GM23338 (cell line): ENCODE measurements at regions not wholly inside any gene's neighbourhood (a gene's known extent, or its start where the extent isn't known, plus 50 kb on each side); places are given as distances from the start of the nearest gene placed in this dataset.

ENCODE experiments used
- ATAC-seq: fragments of 200-7000 bp; cut with Tn5 transposase; 3 replicates; pipeline ENCODE4 v1.9.1; 2020
- DNase-seq: peaks from one replicate; pipeline ENCODE4 v3.0.0-alpha.2; 2015; ENCODE audit warnings: low spot score
- H2AFZ ChIP-seq: fragments of 200-600 bp; sonication (generic); 2 replicates; pipeline ENCODE4 v1.8.0; 2016; ENCODE audit warnings: antibody characterized with exemption, mild to moderate bottlenecking, moderate library complexity
- H3F3A ChIP-seq: fragments of 200-600 bp; sonication (generic); replicated peaks from 2 replicates; pipeline ENCODE4 v1.8.0; 2017; ENCODE audit warnings: antibody characterized with exemption, mixed run types, low read depth
- H3K27ac ChIP-seq: fragments of 200-600 bp; sonication (generic); 2 replicates; pipeline ENCODE4 v1.6.1; 2016; ENCODE audit warnings: low read depth
- H3K27me3 ChIP-seq: fragments of 200-600 bp; sonication (generic); 2 replicates; pipeline ENCODE4 v1.8.0; 2016; ENCODE audit warnings: mild to moderate bottlenecking, mixed run types, moderate library complexity; ENCODE audit not compliant: insufficient read depth
- H3K36me3 ChIP-seq: fragments of 200-600 bp; sonication (generic); 2 replicates; pipeline ENCODE4 v1.8.0; 2016; ENCODE audit warnings: mild to moderate bottlenecking; ENCODE audit not compliant: insufficient read depth
- H3K4me1 ChIP-seq: fragments of 200-600 bp; sonication (generic); 2 replicates; pipeline ENCODE4 v1.8.0; 2016; ENCODE audit warnings: mild to moderate bottlenecking, moderate library complexity; ENCODE audit not compliant: insufficient read depth
- H3K4me2 ChIP-seq: fragments of 200-600 bp; sonication (generic); 2 replicates; pipeline ENCODE4 v1.7.1; 2017; ENCODE audit warnings: mixed run types
- H3K4me3 ChIP-seq: fragments of 200-600 bp; sonication (generic); 2 replicates; pipeline ENCODE4 v1.6.1; 2016; ENCODE audit warnings: mixed run types
- H3K79me2 ChIP-seq: fragments of 200-600 bp; sonication (generic); replicated peaks from 2 replicates; pipeline ENCODE4 v1.8.0; 2017; ENCODE audit warnings: mild to moderate bottlenecking; ENCODE audit not compliant: insufficient read depth
- H3K9me2 ChIP-seq: fragments of 200-600 bp; sonication (generic); 2 replicates; pipeline ENCODE4 v1.8.0; 2017; ENCODE audit not compliant: insufficient read depth
- H4K20me1 ChIP-seq: fragments of 200-600 bp; sonication (generic); replicated peaks from 2 replicates; pipeline ENCODE4 v1.8.0; 2017; ENCODE audit warnings: mild to moderate bottlenecking; ENCODE audit not compliant: insufficient read depth
- H3K27ac Mint-ChIP-seq: 2 replicates; pipeline ENCODE4 v1.8.0; 2020; ENCODE audit warnings: inconsistent platforms, mild to moderate bottlenecking, moderate library complexity, mixed read lengths
- H3K27me3 Mint-ChIP-seq: 3 replicates; pipeline ENCODE4 v1.8.0; 2022; ENCODE audit warnings: low read depth, mild to moderate bottlenecking, moderate library complexity, mixed read lengths, inconsistent platforms; ENCODE audit not compliant: insufficient read depth, poor library complexity
- H3K36me3 Mint-ChIP-seq: 3 replicates; pipeline ENCODE4 v1.8.0; 2021; ENCODE audit warnings: low read depth, mild to moderate bottlenecking, inconsistent platforms, moderate library complexity, mixed read lengths
- H3K4me1 Mint-ChIP-seq: 3 replicates; pipeline ENCODE4 v1.8.0; 2020; ENCODE audit warnings: mild to moderate bottlenecking, inconsistent platforms, mixed read lengths
- H3K4me3 Mint-ChIP-seq: 3 replicates; pipeline ENCODE4 v1.8.0; 2021; ENCODE audit warnings: moderate library complexity, mild to moderate bottlenecking, inconsistent platforms, mixed read lengths
- H3K9me3 Mint-ChIP-seq: 3 replicates; pipeline ENCODE4 v1.8.0; 2020; ENCODE audit warnings: moderate library complexity, mild to moderate bottlenecking, inconsistent platforms, mixed read lengths
- CREB1 ChIP-seq: fragments of 250-450 bp; sonication (Bioruptor Pico); IDR thresholded peaks from 2 replicates; pipeline ENCODE4 v1.5.0; 2020; ENCODE audit warnings: low read depth, mild to moderate bottlenecking, moderate library complexity
- EZH2 ChIP-seq: fragments of 200-600 bp; sonication (generic); IDR thresholded peaks from one replicate; pipeline ENCODE4 v1.8.0; 2017; ENCODE audit warnings: antibody characterized with exemption, mild to moderate bottlenecking, low read depth; ENCODE audit not compliant: unreplicated experiment
- EZH2phosphoT487 ChIP-seq: fragments of 200-600 bp; sonication (generic); IDR thresholded peaks from one replicate; pipeline ENCODE4 v1.8.1; 2018; ENCODE audit warnings: antibody characterized with exemption; ENCODE audit not compliant: unreplicated experiment
- JUNB ChIP-seq: IDR thresholded peaks from one replicate; pipeline ENCODE4 v1.6.1; 2016; ENCODE audit warnings: antibody characterized with exemption; ENCODE audit not compliant: unreplicated experiment
- NANOG ChIP-seq: IDR thresholded peaks from 2 replicates; pipeline ENCODE4 v1.6.1; 2016; ENCODE audit warnings: antibody characterized with exemption, borderline replicate concordance
- POLR2AphosphoS5 ChIP-seq: IDR thresholded peaks from 2 replicates; pipeline ENCODE4 v1.6.1; 2016; ENCODE audit warnings: antibody characterized with exemption, low read depth
- STAT1 ChIP-seq: IDR thresholded peaks from one replicate; pipeline ENCODE4 v1.6.1; 2016; ENCODE audit warnings: antibody characterized with exemption; ENCODE audit not compliant: unreplicated experiment
- ZNF114 ChIP-seq: fragments of 250-450 bp; sonication (Bioruptor Pico); IDR thresholded peaks from 2 replicates; pipeline ENCODE4 v1.5.0; 2020; ENCODE audit warnings: mild to moderate bottlenecking, moderate library complexity
- ZNF331 ChIP-seq: fragments of 250-450 bp; sonication (Bioruptor Pico); IDR thresholded peaks from 2 replicates; pipeline ENCODE4 v1.5.0; 2020; ENCODE audit warnings: low read depth, mild to moderate bottlenecking, moderate library complexity
- TF ChIP-seq, protein P1 (sequence below): IDR thresholded peaks from one replicate; pipeline ENCODE4 v1.6.1; 2018; ENCODE audit warnings: antibody characterized with exemption; ENCODE audit not compliant: unreplicated experiment
- TF ChIP-seq, protein P2 (sequence below): IDR thresholded peaks from 2 replicates; pipeline ENCODE4 v1.6.1; 2016; ENCODE audit warnings: antibody characterized with exemption
- TF ChIP-seq, protein P3 (sequence below): fragments of 250-450 bp; sonication (Bioruptor Pico); IDR thresholded peaks from 2 replicates; pipeline ENCODE4 v1.5.0; 2020; ENCODE audit warnings: mild to moderate bottlenecking, moderate library complexity

DNA sequence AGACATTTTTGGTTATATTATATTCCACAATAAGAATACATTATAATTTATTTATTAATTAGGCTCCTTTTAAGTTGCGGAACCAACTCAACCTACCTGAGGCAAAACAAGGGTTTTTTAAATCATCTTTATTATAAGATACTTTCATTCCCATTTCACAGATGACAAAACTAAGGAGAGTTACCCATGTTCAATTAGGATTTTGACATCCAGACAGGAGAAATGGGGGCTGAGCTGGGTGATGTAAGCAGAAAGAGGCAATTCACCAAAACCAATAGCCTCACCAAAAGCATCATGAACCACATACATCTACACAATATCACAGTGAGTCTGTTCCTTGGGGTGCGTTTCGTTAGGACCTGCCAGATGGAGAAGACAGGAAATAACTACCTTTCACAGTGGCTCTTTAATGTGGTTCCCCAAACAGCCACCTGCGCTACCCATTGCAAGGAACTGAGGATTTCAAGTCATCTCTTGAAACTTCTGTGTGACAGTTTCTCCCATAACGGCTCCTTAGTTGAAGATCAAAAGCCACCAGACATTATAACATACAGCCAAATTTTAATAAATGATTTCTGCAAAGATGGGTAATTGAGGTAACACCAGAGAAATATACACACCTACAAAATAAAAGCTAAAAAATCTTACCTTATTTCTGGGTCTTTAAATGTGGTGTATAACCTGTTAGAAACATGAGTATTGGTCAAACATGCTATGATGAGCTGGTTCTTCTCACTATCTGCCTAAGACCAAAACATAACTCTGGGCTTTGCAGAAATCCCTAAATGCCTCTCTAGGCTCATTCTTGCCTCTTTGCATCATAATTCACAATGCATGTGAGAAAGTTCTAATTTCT is 190.6 kb upstream of the LEF1 start (continued):
- no peak for TF ChIP-seq EZH2phosphoT487
- TF ChIP-seq EZH2 = no peak
- TF ChIP-seq, protein P1, sequence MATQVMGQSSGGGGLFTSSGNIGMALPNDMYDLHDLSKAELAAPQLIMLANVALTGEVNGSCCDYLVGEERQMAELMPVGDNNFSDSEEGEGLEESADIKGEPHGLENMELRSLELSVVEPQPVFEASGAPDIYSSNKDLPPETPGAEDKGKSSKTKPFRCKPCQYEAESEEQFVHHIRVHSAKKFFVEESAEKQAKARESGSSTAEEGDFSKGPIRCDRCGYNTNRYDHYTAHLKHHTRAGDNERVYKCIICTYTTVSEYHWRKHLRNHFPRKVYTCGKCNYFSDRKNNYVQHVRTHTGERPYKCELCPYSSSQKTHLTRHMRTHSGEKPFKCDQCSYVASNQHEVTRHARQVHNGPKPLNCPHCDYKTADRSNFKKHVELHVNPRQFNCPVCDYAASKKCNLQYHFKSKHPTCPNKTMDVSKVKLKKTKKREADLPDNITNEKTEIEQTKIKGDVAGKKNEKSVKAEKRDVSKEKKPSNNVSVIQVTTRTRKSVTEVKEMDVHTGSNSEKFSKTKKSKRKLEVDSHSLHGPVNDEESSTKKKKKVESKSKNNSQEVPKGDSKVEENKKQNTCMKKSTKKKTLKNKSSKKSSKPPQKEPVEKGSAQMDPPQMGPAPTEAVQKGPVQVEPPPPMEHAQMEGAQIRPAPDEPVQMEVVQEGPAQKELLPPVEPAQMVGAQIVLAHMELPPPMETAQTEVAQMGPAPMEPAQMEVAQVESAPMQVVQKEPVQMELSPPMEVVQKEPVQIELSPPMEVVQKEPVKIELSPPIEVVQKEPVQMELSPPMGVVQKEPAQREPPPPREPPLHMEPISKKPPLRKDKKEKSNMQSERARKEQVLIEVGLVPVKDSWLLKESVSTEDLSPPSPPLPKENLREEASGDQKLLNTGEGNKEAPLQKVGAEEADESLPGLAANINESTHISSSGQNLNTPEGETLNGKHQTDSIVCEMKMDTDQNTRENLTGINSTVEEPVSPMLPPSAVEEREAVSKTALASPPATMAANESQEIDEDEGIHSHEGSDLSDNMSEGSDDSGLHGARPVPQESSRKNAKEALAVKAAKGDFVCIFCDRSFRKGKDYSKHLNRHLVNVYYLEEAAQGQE = no peak
- no peak for TF ChIP-seq POLR2AphosphoS5
- no peak for TF ChIP-seq ZNF331
- TF ChIP-seq, protein P2, sequence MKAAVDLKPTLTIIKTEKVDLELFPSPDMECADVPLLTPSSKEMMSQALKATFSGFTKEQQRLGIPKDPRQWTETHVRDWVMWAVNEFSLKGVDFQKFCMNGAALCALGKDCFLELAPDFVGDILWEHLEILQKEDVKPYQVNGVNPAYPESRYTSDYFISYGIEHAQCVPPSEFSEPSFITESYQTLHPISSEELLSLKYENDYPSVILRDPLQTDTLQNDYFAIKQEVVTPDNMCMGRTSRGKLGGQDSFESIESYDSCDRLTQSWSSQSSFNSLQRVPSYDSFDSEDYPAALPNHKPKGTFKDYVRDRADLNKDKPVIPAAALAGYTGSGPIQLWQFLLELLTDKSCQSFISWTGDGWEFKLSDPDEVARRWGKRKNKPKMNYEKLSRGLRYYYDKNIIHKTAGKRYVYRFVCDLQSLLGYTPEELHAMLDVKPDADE = no peak

DNA sequence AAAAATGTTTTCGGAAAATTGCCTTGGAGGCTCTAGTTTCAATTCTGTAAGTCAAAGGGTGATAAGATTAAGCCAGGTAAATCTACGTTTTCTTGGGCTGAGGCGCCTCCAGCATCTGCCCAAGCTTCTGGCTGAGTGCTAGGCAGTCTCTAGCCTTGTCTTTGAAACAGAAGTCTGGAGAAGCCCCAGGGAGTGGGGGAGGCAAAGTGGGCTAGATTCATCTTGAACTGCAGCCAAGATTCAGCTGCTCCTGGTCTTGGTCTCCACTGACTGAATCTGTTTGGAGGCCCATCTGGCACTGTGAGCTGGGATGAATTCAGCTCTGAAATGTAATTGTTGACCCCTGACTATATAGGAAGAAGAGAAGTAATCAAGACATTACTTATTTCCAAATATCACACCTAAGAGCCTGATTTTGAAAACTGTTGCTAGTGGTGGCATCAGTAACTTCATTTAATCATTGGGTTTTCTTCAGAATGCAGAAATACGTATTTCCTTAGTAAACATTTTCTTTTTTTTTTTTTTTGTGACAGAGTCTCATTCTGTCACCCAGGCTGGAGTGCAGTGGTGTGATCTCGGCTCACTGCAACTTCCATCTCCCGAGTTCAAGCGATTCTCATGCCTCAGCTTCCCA is 187.3 kb upstream of the LEF1 start:
- Histone ChIP-seq H3F3A (no peaks in the 10 kb centered on the region), H3K79me2 (no peaks in the 10 kb centered on the region), H3K4me3 (no peak overlapping the region), H3K4me1 (peaks cover 15% of the 10 kb centered on the region), H3K36me3 (no peaks in the 10 kb centered on the region), H4K20me1 (no peaks in the 10 kb centered on the region), H3K9me2 (no peaks in the 10 kb centered on the region), H3K27me3 (no peaks in the 10 kb centered on the region), H3K27ac (no peak overlapping the region), H3K4me2 (no peak overlapping the region), H2AFZ (no peak overlapping the region)
- peaks cover 16% of the 10 kb centered on the region for H3K4me1 Mint-ChIP-seq
- no peak; the same call in 2 of the 3 replicates for ATAC-seq
- H3K9me3 Mint-ChIP-seq = no peaks in the 10 kb centered on the region
- DNase-seq = no peak
- no peak overlapping the region for H3K4me3 Mint-ChIP-seq
- no peaks in the 10 kb centered on the region for H3K36me3 Mint-ChIP-seq
- peaks cover 6% of the 10 kb centered on the region for H3K27me3 Mint-ChIP-seq
- no peak overlapping the region for H3K27ac Mint-ChIP-seq
- TF ChIP-seq, protein P2 = no peak
- TF ChIP-seq STAT1 (no peak), JUNB (no peak), CREB1 (CRISPR knock-in tag) (no peak), NANOG (no peak), EZH2phosphoT487 (no peak), POLR2AphosphoS5 (no peak), ZNF114 (CRISPR knock-in tag) (no peak)
- TF ChIP-seq, protein P3, sequence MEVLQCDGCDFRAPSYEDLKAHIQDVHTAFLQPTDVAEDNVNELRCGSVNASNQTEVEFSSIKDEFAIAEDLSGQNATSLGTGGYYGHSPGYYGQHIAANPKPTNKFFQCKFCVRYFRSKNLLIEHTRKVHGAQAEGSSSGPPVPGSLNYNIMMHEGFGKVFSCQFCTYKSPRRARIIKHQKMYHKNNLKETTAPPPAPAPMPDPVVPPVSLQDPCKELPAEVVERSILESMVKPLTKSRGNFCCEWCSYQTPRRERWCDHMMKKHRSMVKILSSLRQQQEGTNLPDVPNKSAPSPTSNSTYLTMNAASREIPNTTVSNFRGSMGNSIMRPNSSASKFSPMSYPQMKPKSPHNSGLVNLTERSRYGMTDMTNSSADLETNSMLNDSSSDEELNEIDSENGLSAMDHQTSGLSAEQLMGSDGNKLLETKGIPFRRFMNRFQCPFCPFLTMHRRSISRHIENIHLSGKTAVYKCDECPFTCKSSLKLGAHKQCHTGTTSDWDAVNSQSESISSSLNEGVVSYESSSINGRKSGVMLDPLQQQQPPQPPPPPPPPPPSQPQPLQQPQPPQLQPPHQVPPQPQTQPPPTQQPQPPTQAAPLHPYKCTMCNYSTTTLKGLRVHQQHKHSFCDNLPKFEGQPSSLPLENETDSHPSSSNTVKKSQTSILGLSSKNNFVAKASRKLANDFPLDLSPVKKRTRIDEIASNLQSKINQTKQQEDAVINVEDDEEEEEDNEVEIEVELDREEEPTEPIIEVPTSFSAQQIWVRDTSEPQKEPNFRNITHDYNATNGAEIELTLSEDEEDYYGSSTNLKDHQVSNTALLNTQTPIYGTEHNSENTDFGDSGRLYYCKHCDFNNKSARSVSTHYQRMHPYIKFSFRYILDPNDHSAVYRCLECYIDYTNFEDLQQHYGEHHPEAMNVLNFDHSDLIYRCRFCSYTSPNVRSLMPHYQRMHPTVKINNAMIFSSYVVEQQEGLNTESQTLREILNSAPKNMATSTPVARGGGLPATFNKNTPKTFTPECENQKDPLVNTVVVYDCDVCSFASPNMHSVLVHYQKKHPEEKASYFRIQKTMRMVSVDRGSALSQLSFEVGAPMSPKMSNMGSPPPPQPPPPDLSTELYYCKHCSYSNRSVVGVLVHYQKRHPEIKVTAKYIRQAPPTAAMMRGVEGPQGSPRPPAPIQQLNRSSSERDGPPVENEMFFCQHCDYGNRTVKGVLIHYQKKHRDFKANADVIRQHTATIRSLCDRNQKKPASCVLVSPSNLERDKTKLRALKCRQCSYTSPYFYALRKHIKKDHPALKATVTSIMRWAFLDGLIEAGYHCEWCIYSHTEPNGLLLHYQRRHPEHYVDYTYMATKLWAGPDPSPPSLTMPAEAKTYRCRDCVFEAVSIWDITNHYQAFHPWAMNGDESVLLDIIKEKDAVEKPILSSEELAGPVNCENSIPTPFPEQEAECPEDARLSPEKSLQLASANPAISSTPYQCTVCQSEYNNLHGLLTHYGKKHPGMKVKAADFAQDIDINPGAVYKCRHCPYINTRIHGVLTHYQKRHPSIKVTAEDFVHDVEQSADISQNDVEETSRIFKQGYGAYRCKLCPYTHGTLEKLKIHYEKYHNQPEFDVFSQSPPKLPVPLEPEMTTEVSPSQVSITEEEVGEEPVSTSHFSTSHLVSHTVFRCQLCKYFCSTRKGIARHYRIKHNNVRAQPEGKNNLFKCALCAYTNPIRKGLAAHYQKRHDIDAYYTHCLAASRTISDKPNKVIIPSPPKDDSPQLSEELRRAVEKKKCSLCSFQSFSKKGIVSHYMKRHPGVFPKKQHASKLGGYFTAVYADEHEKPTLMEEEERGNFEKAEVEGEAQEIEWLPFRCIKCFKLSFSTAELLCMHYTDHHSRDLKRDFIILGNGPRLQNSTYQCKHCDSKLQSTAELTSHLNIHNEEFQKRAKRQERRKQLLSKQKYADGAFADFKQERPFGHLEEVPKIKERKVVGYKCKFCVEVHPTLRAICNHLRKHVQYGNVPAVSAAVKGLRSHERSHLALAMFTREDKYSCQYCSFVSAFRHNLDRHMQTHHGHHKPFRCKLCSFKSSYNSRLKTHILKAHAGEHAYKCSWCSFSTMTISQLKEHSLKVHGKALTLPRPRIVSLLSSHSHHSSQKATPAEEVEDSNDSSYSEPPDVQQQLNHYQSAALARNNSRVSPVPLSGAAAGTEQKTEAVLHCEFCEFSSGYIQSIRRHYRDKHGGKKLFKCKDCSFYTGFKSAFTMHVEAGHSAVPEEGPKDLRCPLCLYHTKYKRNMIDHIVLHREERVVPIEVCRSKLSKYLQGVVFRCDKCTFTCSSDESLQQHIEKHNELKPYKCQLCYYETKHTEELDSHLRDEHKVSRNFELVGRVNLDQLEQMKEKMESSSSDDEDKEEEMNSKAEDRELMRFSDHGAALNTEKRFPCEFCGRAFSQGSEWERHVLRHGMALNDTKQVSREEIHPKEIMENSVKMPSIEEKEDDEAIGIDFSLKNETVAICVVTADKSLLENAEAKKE = no peak
